Heart right ventricle (tissue), 16 donors: ENCODE measurements at regions not wholly inside any gene's neighbourhood (a gene's known extent, or its start where the extent isn't known, plus 50 kb on each side); places are given as distances from the start of the nearest gene placed in this dataset.

ENCODE experiments used
- ATAC-seq, 8 donors: fragments of 200-7000 bp; cut with Tn5 transposase; one replicate each; pipeline ENCODE4 v1.9.1; 2020; ENCODE audit warnings: mild to moderate bottlenecking in 8 of 8, moderate library complexity in 8 of 8, moderate number of reproducible peaks in 1 of 8
- DNase-seq, 2 donors: peaks; one replicate each; pipeline ENCODE4 v3.0.0-alpha.2; 2020
- H3K27ac ChIP-seq, 10 donors: fragments of 200-600 bp; sonication (generic) in 2 of 10; one replicate each; pipeline versions ENCODE4 v1.5.0 to v1.8.0; 2020 to 2022; ENCODE audit warnings: mild to moderate bottlenecking in 3 of 10
- H3K27me3 ChIP-seq, 7 donors: fragments of 200-600 bp; one replicate each; pipeline ENCODE4 v1.8.0; 2021 to 2022; ENCODE audit warnings: mild to moderate bottlenecking in 2 of 7
- H3K36me3 ChIP-seq, 9 donors: fragments of 200-600 bp; sonication (generic) in 1 of 9; one replicate each; pipeline versions ENCODE4 v1.5.0 to v1.8.0; 2020 to 2022; ENCODE audit warnings: mild to moderate bottlenecking in 2 of 9
- H3K4me1 ChIP-seq, 9 donors: fragments of 200-600 bp; sonication (generic) in 1 of 9; one replicate each; pipeline versions ENCODE4 v1.5.0 to v1.8.0; 2020 to 2022; ENCODE audit warnings: mild to moderate bottlenecking in 4 of 9
- H3K4me3 ChIP-seq, 10 donors: fragments of 200-600 bp; sonication (generic) in 2 of 10; one replicate each; pipeline versions ENCODE4 v1.5.0 to v1.8.0; 2020 to 2022; ENCODE audit warnings: mild to moderate bottlenecking in 7 of 10, moderate library complexity in 2 of 10
- H3K9me3 ChIP-seq, 11 donors: fragments of 200-600 bp in 10 of 11; sonication (generic) in 2 of 11; one replicate each; pipeline versions ENCODE4 v1.5.0 to v1.8.0; 2013 to 2022; ENCODE audit warnings: mild to moderate bottlenecking in 2 of 11, control low read depth in 1 of 11, moderate library complexity in 1 of 11
- WGBS, 2 donors: extraction: QIAGEN DNeasy Blood & Tissue Kit; methylation state at CpG; one replicate each; pipeline ENCODE4 v1.1.7; 2013; ENCODE audit warnings: inconsistent platforms in 1 of 2; 5-methylcytosine and 5-hydroxymethylcytosine counted together
- intact Hi-C, 10 donors: fragments of 100-400 bp; cut with DNase I; formaldehyde crosslinking; loops; one replicate each; pipeline versions ENCODE4 v1.11.1 to v1.14.2; 2022
- TF ChIP-seq, protein P1 (sequence below), 9 donors: fragments of 200-600 bp; sonication (generic) in 2 of 9; IDR thresholded peaks; one replicate each; pipeline versions ENCODE4 v1.5.0 to v1.8.0; 2021 to 2022; ENCODE audit warnings: antibody characterized with exemption in 9 of 9, mild to moderate bottlenecking in 5 of 9, moderate library complexity in 1 of 9
- donor health status: Arrhythmogenic right ventricular cardiomyopathy.
- donor health status: ischemic (EF 13 %, LVEDD 7.1; RV severe dilation, severe dysfunction).
- donor health status: healthy with polysubstance abuse.
- donor health status: DM: no; HTN: yes; CAD: no.
- donor health status: DM: no; HTN: no; CAD: no.
- donor health status: ischemic (EF 25% LVEDD 6.9; RV normal size, moderate dysfunction).
- donor health status: ischemic (EF 25% LVEDD 5.7; RV mildly dilated, moderate dysfunction).
- donor health status: healthy.
- donor health status: DM: yes; HTN: yes; CAD: no.
- donor health status: Ischemic cardiomyopathy.
- donor health status: ischemic (EF 35%, LVEDD 5.7; RV mildly dilated, moderate dysfunction).
- donor health status: nonischemic (EF 11% LVEDD 7.7; RV severe dilation, severe dysfunction).
- donor health status: DM: yes; HTN: yes; CAD: no.
- donor health status: PGD.
- donor health status: ischemic (EF 29% LVEDD 5.4; RV normal size, mild dysfunction).
- donor health status: nonischemic (EF 23%, LVEDD 6.1; RV moderate dilation, normal function).

- 58 to 84% methylated on average over 3 of the region's 3 CpGs for WGBS, 2 donors
Observed at GRCh38 chr2:7966032-7966431, 715.8 kb upstream of the ID2 start.

DNA sequence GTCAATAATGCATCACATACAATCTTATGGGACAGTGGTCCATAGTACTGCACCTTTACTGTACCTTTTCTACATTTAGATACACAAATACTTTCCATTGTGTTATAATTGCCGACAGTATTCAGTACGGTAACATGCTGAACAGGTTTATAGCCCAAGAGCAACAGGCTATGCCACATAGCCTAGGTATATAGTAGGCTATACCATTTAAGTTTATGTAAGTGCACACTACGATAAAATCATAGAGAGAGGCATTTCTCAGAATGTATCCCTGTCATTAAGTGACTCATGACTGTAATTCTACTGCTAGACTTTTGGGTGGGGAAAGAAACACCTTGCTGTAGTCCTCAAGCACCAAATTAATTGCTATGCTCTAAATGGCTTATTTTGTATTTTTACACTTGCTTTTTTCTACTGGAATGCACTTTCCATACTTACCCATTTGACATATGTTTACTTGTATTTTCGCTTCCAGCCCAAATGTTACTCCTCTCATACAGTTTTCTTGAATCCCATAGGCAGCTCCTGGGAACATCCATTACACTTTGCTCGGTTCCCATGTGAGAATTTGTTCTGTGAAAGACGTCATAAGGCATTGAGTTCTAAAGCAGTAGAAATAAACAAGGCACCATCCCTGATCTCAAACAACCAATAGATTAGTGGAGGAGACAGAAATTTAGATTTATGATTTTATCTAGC is 714.0 kb upstream of the ID2 start:
- 97 to 98% methylated on average over 6 of the region's 6 CpGs for WGBS, 2 donors
- Histone ChIP-seq H3K4me1 (peaks cover 0 to 5% (median 0%) of the 10 kb centered on the region in 9 donors), H3K9me3 (peaks cover 0 to 6% (median 0%) of the 10 kb centered on the region in 11 donors), H3K27ac (no peak overlapping the region), H3K4me3 (no peak overlapping the region), H3K36me3 (no peaks in the 10 kb centered on the region), H3K27me3 (peaks cover 0 to 4% (median 0%) of the 10 kb centered on the region in 7 donors)
- TF ChIP-seq, protein P1, sequence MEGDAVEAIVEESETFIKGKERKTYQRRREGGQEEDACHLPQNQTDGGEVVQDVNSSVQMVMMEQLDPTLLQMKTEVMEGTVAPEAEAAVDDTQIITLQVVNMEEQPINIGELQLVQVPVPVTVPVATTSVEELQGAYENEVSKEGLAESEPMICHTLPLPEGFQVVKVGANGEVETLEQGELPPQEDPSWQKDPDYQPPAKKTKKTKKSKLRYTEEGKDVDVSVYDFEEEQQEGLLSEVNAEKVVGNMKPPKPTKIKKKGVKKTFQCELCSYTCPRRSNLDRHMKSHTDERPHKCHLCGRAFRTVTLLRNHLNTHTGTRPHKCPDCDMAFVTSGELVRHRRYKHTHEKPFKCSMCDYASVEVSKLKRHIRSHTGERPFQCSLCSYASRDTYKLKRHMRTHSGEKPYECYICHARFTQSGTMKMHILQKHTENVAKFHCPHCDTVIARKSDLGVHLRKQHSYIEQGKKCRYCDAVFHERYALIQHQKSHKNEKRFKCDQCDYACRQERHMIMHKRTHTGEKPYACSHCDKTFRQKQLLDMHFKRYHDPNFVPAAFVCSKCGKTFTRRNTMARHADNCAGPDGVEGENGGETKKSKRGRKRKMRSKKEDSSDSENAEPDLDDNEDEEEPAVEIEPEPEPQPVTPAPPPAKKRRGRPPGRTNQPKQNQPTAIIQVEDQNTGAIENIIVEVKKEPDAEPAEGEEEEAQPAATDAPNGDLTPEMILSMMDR (IDR thresholded peaks at IDR 0.05): no peak
- ATAC-seq (no peak), DNase-seq (no peak)
- intact Hi-C loops: no loop called here

More at GRCh38 chr2:7966032-7966431, 715.8 kb upstream of the ID2 start:
- ATAC-seq (no peak), DNase-seq (no peak)
- Histone ChIP-seq H3K27me3 (peaks cover 0 to 4% (median 0%) of the 10 kb centered on the region in 7 donors), H3K4me1 (peaks cover 0 to 5% (median 0%) of the 10 kb centered on the region in 9 donors), H3K27ac (no peak overlapping the region), H3K36me3 (no peaks in the 10 kb centered on the region), H3K4me3 (no peak overlapping the region), H3K9me3 (peaks cover 0 to under 1% (median 0%) of the 10 kb centered on the region in 11 donors)
- intact Hi-C loops: no loop called here
- TF ChIP-seq, protein P1 (IDR thresholded peaks at IDR 0.05): no peak

DNA sequence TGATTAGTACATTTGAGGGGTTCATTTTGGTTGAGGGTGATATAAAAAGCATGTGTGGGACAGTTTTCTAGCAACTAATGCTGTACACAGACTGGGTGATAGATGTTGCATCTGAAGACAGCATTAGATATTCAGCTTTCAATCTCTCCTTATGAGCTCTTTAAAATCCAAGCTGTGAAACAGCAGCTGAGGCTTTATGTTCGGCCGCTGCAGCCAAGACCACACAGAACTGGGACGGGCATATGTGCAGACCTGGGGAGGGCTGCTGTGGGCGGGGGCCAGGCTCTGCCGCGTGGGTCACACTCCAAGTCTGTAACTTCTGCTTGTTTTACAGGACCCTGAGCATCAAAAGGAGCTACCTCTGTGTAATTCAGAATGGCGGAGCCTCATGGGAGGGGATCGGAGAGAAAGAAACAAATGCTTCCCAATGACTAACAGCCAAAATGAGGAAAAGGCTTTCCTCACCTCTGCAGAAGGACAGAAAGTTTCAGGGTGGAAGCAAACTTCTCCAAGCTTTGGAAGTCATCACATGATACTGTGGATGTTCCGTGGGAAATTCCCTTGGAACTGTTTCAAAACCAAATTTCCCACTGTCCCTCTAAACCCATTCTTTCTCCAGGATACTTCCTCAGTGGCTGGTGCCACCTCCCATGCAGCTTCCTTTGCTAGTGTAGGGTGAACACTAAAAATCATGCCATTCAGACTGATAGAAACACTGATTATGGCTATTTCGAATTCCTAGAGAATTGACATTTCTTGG is 711.9 kb upstream of the ID2 start:
- TF ChIP-seq, protein P1 (IDR thresholded peaks at IDR 0.05): no peak
- 77 to 78% methylated on average over 10 of the region's 10 CpGs for WGBS, 2 donors
- H3K36me3 ChIP-seq: no peaks in the 10 kb centered on the region
- intact Hi-C loops: no loop called here
- peaks cover 0 to 4% (median 0%) of the 10 kb centered on the region in 7 donors for H3K27me3 ChIP-seq
- peaks cover 0 to 6% (median 0%) of the 10 kb centered on the region in 11 donors for H3K9me3 ChIP-seq
- ATAC-seq (no peak), DNase-seq (no peak)
- H3K4me1 ChIP-seq: peaks cover 0 to 5% (median 0%) of the 10 kb centered on the region in 9 donors
- H3K27ac ChIP-seq: no peak overlapping the region
- H3K4me3 ChIP-seq: no peak overlapping the region

DNA sequence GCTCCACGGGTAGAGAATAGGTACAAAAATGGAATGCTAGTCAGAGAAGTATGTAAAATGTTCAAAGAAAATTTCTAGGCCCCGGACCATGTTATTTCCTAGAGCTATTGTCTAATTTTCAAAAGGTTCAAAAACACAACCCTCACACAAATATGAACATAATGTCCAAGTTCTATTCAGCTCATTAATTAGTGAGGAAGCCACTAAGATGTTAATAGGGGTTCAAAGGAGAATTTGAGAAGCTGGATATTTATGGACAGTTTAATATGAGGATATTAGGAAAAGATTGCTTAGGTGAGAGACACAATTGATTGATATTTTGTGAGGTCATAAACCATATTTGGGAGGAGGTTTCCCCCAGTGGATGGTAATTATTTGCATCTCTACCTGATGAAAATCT is 710.6 kb upstream of the ID2 start:
- ATAC-seq: no peak
- H3K9me3 ChIP-seq: peaks cover 0 to 6% (median 0%) of the 10 kb centered on the region in 11 donors
- TF ChIP-seq, protein P1 (IDR thresholded peaks at IDR 0.05): no peak

More for the DNA sequence above, 710.6 kb upstream of the ID2 start:
- 84 to 96% methylated on average over 2 of the region's 2 CpGs for WGBS, 2 donors
- Histone ChIP-seq H3K4me1 (peaks cover 0 to 5% (median 0%) of the 10 kb centered on the region in 9 donors), H3K27me3 (no peaks in the 10 kb centered on the region), H3K27ac (no peak overlapping the region), H3K4me3 (no peak overlapping the region), H3K36me3 (no peaks in the 10 kb centered on the region)
- no peak for DNase-seq
- intact Hi-C loops: no loop called here
